Tibial artery (tissue), 4 donors: ENCODE measurements at regions not wholly inside any gene's neighbourhood (a gene's known extent, or its start where the extent isn't known, plus 50 kb on each side); places are given as distances from the start of the nearest gene placed in this dataset.

ENCODE experiments used
- DNase-seq, 2 donors: peaks; one replicate each; pipeline ENCODE4 v3.0.0-alpha.2; 2019
- H3K27ac ChIP-seq, 2 donors: fragments of 200-600 bp; sonication (generic) in 1 of 2; 1 replicate in 1 of 2; 2 replicates in 1 of 2; pipeline ENCODE4 v1.5.1; 2018 to 2019; ENCODE audit warnings: mild to moderate bottlenecking in 1 of 2
- H3K27me3 ChIP-seq, 2 donors: fragments of 200-600 bp; sonication (generic) in 1 of 2; one replicate each; pipeline versions ENCODE4 v1.5.1 to v1.6.0; 2016 to 2019
- H3K36me3 ChIP-seq, 3 donors: fragments of 200-600 bp; sonication (generic) in 2 of 3; one replicate each; pipeline ENCODE4 v1.5.1; 2016 to 2019; ENCODE audit warnings: mild to moderate bottlenecking in 2 of 3
- H3K4me1 ChIP-seq, 4 donors: fragments of 200-600 bp; sonication (generic) in 2 of 4; 1 replicate in 3 of 4; 2 replicates in 1 of 4; pipeline ENCODE4 v1.5.1; 2016 to 2019
- H3K4me3 ChIP-seq, 2 donors: fragments of 200-600 bp; sonication (generic) in 1 of 2; 1 replicate in 1 of 2; 2 replicates in 1 of 2; pipeline ENCODE4 v1.5.1; 2018 to 2019; ENCODE audit warnings: mild to moderate bottlenecking in 2 of 2
- H3K9me3 ChIP-seq, 3 donors: fragments of 200-600 bp; sonication (generic) in 1 of 3; one replicate each; pipeline ENCODE4 v1.5.1; 2016 to 2019
- intact Hi-C: fragments of 100-400 bp; cut with DNase I; formaldehyde crosslinking; loops from one replicate; pipeline ENCODE4 v1.15.0; 2023; ENCODE audit warnings: low total_unique reads
- TF ChIP-seq, protein P1 (sequence below), 2 experiments: fragments of 200-600 bp in 1 of 2; fragments of 450-650 bp in 1 of 2; IDR thresholded peaks; one replicate each; pipeline ENCODE4 v1.5.1; 2017 to 2019; ENCODE audit warnings: antibody characterized with exemption in 2 of 2, mild to moderate bottlenecking in 1 of 2, moderate library complexity in 1 of 2

DNA sequence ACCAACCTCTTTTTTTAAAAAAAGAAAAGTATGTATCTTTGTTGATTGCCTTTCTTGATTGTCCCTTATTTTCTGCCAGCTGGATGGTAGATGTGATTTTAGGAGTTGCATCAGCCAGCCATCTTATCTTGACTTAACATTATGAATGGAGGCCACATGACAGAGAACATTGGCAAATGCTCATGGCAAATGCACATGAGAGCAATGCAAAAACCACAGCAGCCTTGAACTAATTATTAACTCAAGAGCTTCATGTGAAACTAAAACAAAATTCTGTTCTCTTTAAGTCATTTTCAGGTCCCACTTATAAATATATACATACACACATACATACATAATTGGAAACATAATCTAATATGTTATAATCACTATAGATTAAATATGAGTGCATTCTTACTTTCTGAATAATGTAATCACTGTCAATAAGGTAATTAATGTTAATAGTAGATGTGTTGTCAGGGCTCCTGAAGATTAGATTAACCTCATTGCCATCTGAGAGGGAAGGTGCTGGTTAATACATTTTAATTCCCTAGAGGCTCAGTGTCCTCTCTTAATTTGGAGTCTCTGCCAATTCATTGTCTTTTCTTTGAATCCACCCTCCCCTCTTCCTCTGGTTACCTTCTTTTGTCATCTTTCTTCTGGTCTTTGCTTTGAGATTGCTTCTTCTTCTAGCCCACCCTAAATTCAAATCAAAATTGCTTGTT lies 962.2 kb downstream of the ADGRL2 start:
- no peaks in the 10 kb centered on the region for H3K9me3 ChIP-seq
- TF ChIP-seq, protein P1, sequence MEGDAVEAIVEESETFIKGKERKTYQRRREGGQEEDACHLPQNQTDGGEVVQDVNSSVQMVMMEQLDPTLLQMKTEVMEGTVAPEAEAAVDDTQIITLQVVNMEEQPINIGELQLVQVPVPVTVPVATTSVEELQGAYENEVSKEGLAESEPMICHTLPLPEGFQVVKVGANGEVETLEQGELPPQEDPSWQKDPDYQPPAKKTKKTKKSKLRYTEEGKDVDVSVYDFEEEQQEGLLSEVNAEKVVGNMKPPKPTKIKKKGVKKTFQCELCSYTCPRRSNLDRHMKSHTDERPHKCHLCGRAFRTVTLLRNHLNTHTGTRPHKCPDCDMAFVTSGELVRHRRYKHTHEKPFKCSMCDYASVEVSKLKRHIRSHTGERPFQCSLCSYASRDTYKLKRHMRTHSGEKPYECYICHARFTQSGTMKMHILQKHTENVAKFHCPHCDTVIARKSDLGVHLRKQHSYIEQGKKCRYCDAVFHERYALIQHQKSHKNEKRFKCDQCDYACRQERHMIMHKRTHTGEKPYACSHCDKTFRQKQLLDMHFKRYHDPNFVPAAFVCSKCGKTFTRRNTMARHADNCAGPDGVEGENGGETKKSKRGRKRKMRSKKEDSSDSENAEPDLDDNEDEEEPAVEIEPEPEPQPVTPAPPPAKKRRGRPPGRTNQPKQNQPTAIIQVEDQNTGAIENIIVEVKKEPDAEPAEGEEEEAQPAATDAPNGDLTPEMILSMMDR (IDR thresholded peaks at IDR 0.05), result no peak
- no peak overlapping the region for H3K4me3 ChIP-seq
- DNase-seq, result no peak
- no peaks in the 10 kb centered on the region for H3K4me1 ChIP-seq
- intact Hi-C loops, result no loop called here
- no peaks in the 10 kb centered on the region for H3K36me3 ChIP-seq
- H3K27ac ChIP-seq, result no peak overlapping the region
- no peaks in the 10 kb centered on the region for H3K27me3 ChIP-seq

DNA sequence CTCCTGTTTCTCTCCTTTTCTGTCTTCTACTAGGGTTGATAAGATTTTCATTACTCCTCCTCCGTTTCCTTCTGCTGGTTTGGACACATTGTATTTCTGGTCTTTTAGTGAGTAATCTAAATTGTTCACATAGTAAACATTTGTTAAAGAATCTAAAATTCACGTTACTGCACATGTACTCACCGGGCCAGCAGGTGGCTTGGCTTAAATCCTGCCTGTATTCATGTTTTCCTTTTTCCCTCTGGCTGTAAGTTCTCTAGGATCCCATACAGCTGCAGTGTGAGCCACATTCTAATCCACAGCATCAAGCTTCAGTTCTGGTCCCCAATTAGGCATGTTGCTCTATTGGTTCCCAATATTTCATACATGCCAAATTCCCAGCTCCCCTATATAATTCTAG lies 958.3 kb downstream of the ADGRL2 start:
- no peaks in the 10 kb centered on the region for H3K9me3 ChIP-seq
- H3K36me3 ChIP-seq, result no peaks in the 10 kb centered on the region
- H3K4me3 ChIP-seq, result no peak overlapping the region
- TF ChIP-seq, protein P1 (IDR thresholded peaks at IDR 0.05), result no peak
- H3K4me1 ChIP-seq, result no peaks in the 10 kb centered on the region
- no peak for DNase-seq
- no peaks in the 10 kb centered on the region for H3K27me3 ChIP-seq
- intact Hi-C loops, result no loop called here
- no peak overlapping the region for H3K27ac ChIP-seq

DNA sequence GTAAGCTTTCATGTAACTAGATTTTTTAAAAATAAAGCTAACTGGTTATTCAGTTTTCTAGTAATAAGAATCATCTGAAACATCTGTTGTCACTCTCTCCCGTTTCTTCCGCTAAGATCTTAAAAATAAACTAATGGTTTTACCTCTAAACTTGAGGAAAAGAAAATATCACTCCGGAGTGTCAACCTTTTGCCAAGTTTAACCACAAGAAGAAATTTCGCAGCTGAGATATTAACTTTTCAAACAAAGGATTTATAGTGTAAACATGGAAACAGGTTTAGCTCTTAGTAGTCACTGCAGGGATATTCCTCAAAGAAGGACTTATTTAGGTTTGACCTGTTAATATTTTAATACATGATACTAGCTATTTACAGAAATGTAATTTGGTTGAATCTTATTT lies 954.9 kb downstream of the ADGRL2 start:
- Histone ChIP-seq H3K36me3 (no peaks in the 10 kb centered on the region), H3K27ac (no peak overlapping the region), H3K4me3 (no peak overlapping the region), H3K9me3 (no peaks in the 10 kb centered on the region), H3K27me3 (no peaks in the 10 kb centered on the region), H3K4me1 (no peaks in the 10 kb centered on the region)
- no peak for DNase-seq
- TF ChIP-seq, protein P1 (IDR thresholded peaks at IDR 0.05), result no peak
- intact Hi-C loops, result no loop called here

DNA sequence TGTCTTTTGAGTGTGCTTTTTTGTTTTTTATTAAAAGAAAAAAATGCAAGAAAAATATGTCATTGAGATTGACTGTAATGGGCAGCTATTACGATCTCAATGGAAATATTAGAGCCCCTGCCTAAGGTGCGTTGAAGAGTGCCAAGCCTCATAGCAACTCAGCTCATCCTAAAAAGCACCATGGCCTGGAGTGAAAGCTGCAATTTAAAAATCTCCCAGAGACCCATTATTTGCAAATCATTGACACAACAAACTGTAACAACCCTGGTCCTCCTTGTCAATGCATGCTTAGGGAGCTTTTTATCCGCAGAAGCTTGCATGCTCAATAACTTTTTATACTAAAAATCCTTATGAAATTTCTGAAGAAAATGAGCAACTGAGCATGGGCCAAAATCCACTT lies 954.5 kb downstream of the ADGRL2 start:
- Histone ChIP-seq H3K27ac (no peak overlapping the region), H3K36me3 (no peaks in the 10 kb centered on the region), H3K4me1 (no peaks in the 10 kb centered on the region), H3K9me3 (no peaks in the 10 kb centered on the region), H3K27me3 (no peaks in the 10 kb centered on the region), H3K4me3 (no peak overlapping the region)
- no peak for DNase-seq
- TF ChIP-seq, protein P1 (IDR thresholded peaks at IDR 0.05), result no peak
- intact Hi-C loops, result no loop called here

DNA sequence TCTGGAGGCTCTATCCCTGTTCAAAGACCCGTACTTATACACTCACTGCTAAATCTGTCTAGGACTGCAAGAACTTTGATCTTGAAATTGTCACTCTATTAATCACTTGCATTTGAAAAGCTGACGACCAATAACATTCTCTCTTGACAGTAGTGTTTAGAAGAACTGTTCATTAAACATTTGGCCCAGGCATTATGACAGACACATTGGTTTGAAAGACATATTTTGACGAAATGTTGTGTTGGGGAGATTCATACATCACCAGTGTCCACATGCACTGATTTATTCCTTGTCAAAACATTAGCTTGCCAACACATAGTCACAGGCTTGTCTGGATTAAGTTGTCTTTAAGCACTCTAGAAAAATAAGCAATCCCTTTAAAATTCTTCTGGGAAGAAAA lies 951.3 kb downstream of the ADGRL2 start:
- no peaks in the 10 kb centered on the region for H3K36me3 ChIP-seq
- TF ChIP-seq, protein P1 (IDR thresholded peaks at IDR 0.05), result no peak
- DNase-seq, result no peak
- no peaks in the 10 kb centered on the region for H3K4me1 ChIP-seq
- intact Hi-C loops, result no loop called here
- H3K4me3 ChIP-seq, result no peak overlapping the region
- no peaks in the 10 kb centered on the region for H3K27me3 ChIP-seq
- no peak overlapping the region for H3K27ac ChIP-seq
- no peaks in the 10 kb centered on the region for H3K9me3 ChIP-seq

DNA sequence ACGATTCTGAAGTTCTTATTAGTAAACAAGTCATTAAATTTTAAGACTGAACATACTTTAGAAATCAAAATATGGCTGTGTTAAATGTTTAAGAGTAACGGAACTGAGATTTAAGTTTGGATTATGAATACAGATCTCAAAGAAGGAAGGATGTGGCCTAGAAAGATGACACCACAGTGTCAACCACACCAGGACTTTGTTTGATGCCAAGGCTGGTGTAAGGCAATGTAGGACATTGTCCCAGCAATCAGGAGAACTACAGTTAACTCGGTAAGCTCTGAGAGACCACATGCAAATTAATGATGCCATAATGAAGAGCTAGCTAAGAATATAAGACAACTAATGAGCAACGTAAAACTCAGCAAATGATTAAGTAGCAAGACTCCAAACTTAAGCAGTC lies 932.9 kb downstream of the ADGRL2 start:
- no peak for DNase-seq
- TF ChIP-seq, protein P1 (IDR thresholded peaks at IDR 0.05), result no peak
- intact Hi-C loops, result no loop called here
- no peak overlapping the region for H3K27ac ChIP-seq
- H3K9me3 ChIP-seq, result peaks cover 0 to 28% (median 6%) of the 10 kb centered on the region in 3 donors
- H3K4me3 ChIP-seq, result no peak overlapping the region
- H3K4me1 ChIP-seq, result no peaks in the 10 kb centered on the region
- no peaks in the 10 kb centered on the region for H3K27me3 ChIP-seq
- no peaks in the 10 kb centered on the region for H3K36me3 ChIP-seq
